HepG2 (cell line): ENCODE measurements at regions not wholly inside any gene's neighbourhood (a gene's known extent, or its start where the extent isn't known, plus 50 kb on each side); places are given as distances from the start of the nearest gene placed in this dataset.

Experiments
- ATAC-seq: fragments of 200-7000 bp; cut with Tn5 transposase; 3 replicates; pipeline ENCODE4 v1.9.1; 2020; ENCODE audit warnings: mild to moderate bottlenecking, moderate library complexity
- BruUV-seq: library from RNA; stranded (reverse); fragments of 400-500 nt; replicated peaks from 2 replicates; lab custom pipeline; 2021; lab: Mats Ljungman, UMichigan
- CTCF ChIA-PET: fragments of 300-600 bp; formaldehyde crosslinking; extraction: SDS; loops from one replicate; lab custom pipeline; 2021; ENCODE audit warnings: low total read pairs, inconsistent platforms, low intra/inter-chr PET ratio; lab: Yijun Ruan, JAX
- POLR2A ChIA-PET: fragments of 350-600 bp; sonication (Branson Sonifier 250); formaldehyde crosslinking; loops from one replicate; lab custom pipeline; 2020; ENCODE audit warnings: antibody characterized with exemption, inconsistent platforms; lab: Yijun Ruan, JAX
- DNase-seq: peaks from one replicate; pipeline ENCODE4 v3.0.0-alpha.2; 2015; ENCODE audit warnings: low spot score
- FAIRE-seq: peaks from 3 replicates; lab custom pipeline; 2011; peaks lifted over from hg19 to GRCh38; lab: Jason Lieb, UNC
- H2AFZ ChIP-seq: one replicate; pipeline ENCODE4 v1.6.1; 2011; ENCODE audit warnings: low read length, inconsistent platforms
- H3K27ac ChIP-seq: fragments of 300-600 bp; 3 replicates; pipeline ENCODE4 v1.8.0; 2011; ENCODE audit warnings: mixed run types, mild to moderate bottlenecking, mixed read lengths, low read length, inconsistent platforms; ENCODE audit not compliant: insufficient read depth; ENCODE audit errors: extremely low read length
- H3K27me3 ChIP-seq, 2 experiments: fragments of 200-600 bp in 1 of 2; 2 replicates in 1 of 2; 3 replicates in 1 of 2; pipeline versions ENCODE4 v1.6.0 to v1.8.0; 2011; ENCODE audit warnings: low read length in 2 of 2, mild to moderate bottlenecking in 2 of 2, moderate library complexity in 2 of 2, inconsistent platforms in 1 of 2; ENCODE audit not compliant: insufficient read depth in 2 of 2, control insufficient read depth in 1 of 2
- H3K36me3 ChIP-seq, 2 experiments: fragments of 200-600 bp in 1 of 2; replicated peaks in 1 of 2; 2 replicates in 1 of 2; 3 replicates in 1 of 2; pipeline versions ENCODE4 v1.5.1 to v1.8.0; 2011; ENCODE audit warnings: low read length in 2 of 2, inconsistent platforms in 1 of 2; ENCODE audit not compliant: insufficient read depth in 2 of 2, control insufficient read depth in 1 of 2
- H3K4me1 ChIP-seq: 2 replicates; pipeline ENCODE4 v1.5.1; 2012; ENCODE audit warnings: low read length, inconsistent platforms; ENCODE audit not compliant: insufficient read depth
- H3K4me2 ChIP-seq: 2 replicates; pipeline ENCODE4 v1.6.0; 2011; ENCODE audit warnings: low read depth, low read length, inconsistent platforms
- H3K4me3 ChIP-seq, 3 experiments: fragments of 200-600 bp in 1 of 3; sonication (generic), shearing (Covaris generic) in 1 of 3; replicated peaks in 1 of 3; 2 replicates each; pipeline ENCODE4 v1.5.1; 2011 to 2016; ENCODE audit warnings: low read length in 3 of 3, inconsistent platforms in 2 of 3, low read depth in 2 of 3, mild to moderate bottlenecking in 2 of 3, control low read depth in 1 of 3, mixed read lengths in 1 of 3; ENCODE audit not compliant: insufficient read depth in 1 of 3
- H3K79me2 ChIP-seq: one replicate; pipeline ENCODE4 v1.6.1; 2011; ENCODE audit warnings: low read length, inconsistent platforms; ENCODE audit not compliant: insufficient read depth
- H3K9ac ChIP-seq: 2 replicates; pipeline ENCODE4 v1.6.0; 2011; ENCODE audit warnings: mild to moderate bottlenecking, low read depth, low read length, inconsistent platforms; ENCODE audit not compliant: insufficient read depth
- H3K9me3 ChIP-seq: 2 replicates; pipeline ENCODE4 v1.5.1; 2012; ENCODE audit warnings: mild to moderate bottlenecking, low read length
- H4K20me1 ChIP-seq: 2 replicates; pipeline ENCODE4 v1.6.0; 2011; ENCODE audit warnings: inconsistent platforms, mild to moderate bottlenecking, low read length, moderate library complexity; ENCODE audit not compliant: insufficient read depth
- CBX2 ChIP-seq, 2 experiments: fragments of 200-600 bp in 1 of 2; sonication (generic); formaldehyde crosslinking in 1 of 2; IDR thresholded peaks; 2 replicates each; pipeline versions ENCODE4 v1.7.0 to v1.8.1; 2018 to 2022; ENCODE audit warnings: low read depth in 2 of 2, low read length in 1 of 2, mild to moderate bottlenecking in 1 of 2, missing genetic modification reagents in 1 of 2
- CEBPB ChIP-seq: IDR thresholded peaks from 2 replicates; pipeline ENCODE4 v1.6.1; 2011; ENCODE audit warnings: low read depth, low read length, improper control_type of control experiment, borderline replicate concordance
- ESRRA ChIP-seq: sonication (generic); formaldehyde crosslinking; IDR thresholded peaks from 2 replicates; pipeline ENCODE4 v1.5.1; 2020; ENCODE audit warnings: mild to moderate bottlenecking, low read depth, missing genetic modification reagents
- MAFK ChIP-seq, 2 experiments: IDR thresholded peaks in 1 of 2; conservative IDR thresholded peaks in 1 of 2; 2 replicates each; pipeline ENCODE4 v1.6.1; 2011; ENCODE audit warnings: improper control_type of control experiment in 2 of 2, low read length in 2 of 2
- ZNF160 ChIP-seq: sonication (generic); formaldehyde crosslinking; IDR thresholded peaks from 2 replicates; pipeline ENCODE4 v1.8.0; 2022; ENCODE audit warnings: mild to moderate bottlenecking, inconsistent platforms, missing genetic modification reagents
- ZNF337 ChIP-seq: sonication (generic); formaldehyde crosslinking; IDR thresholded peaks from 2 replicates; pipeline ENCODE4 v1.5.1; 2020; ENCODE audit warnings: missing genetic modification reagents, low read depth, mild to moderate bottlenecking, borderline replicate concordance
- ZNF34 ChIP-seq: sonication (generic); formaldehyde crosslinking; IDR thresholded peaks from 2 replicates; pipeline ENCODE4 v1.4.0; 2020; ENCODE audit warnings: mild to moderate bottlenecking, missing genetic modification reagents, borderline replicate concordance
- ZSCAN5A ChIP-seq: sonication (generic); formaldehyde crosslinking; IDR thresholded peaks from 2 replicates; pipeline ENCODE4 v1.8.0; 2022; ENCODE audit warnings: mild to moderate bottlenecking, missing genetic modification reagents, borderline replicate concordance
- WGBS: methylation state at CpG from one replicate; pipeline ENCODE4 v1.1.6; 2017; ENCODE audit warnings: low lambda C conversion rate; 5-methylcytosine and 5-hydroxymethylcytosine counted together
- in situ Hi-C: cut with HindIII; loops from 2 replicates; pipeline ENCODE4 v1.10.0; 2017; ENCODE audit warnings: low pct_unique_long_range_greater_than_20kb; ENCODE audit not compliant: extremely low pct_ligation_motif_present
- intact Hi-C: fragments of 100-400 bp; cut with micrococcal nuclease; formaldehyde crosslinking; loops from one replicate; pipeline ENCODE4 v1.10.0; 2022; ENCODE audit not compliant: unreplicated experiment
- TF ChIP-seq, protein P1 (sequence below): sonication (generic); formaldehyde crosslinking; IDR thresholded peaks from 2 replicates; pipeline ENCODE4 v1.4.0; 2020; ENCODE audit warnings: missing genetic modification reagents, mild to moderate bottlenecking, borderline replicate concordance
- TF ChIP-seq, protein P2 (sequence below): sonication (generic); formaldehyde crosslinking; IDR thresholded peaks from 2 replicates; pipeline ENCODE4 v1.4.0; 2020; ENCODE audit warnings: missing genetic modification reagents
- TF ChIP-seq, protein P3 (sequence below): sonication (generic); formaldehyde crosslinking; IDR thresholded peaks from 2 replicates; pipeline ENCODE4 v1.5.1; 2020; ENCODE audit warnings: mild to moderate bottlenecking, missing genetic modification reagents, moderate library complexity

DNA sequence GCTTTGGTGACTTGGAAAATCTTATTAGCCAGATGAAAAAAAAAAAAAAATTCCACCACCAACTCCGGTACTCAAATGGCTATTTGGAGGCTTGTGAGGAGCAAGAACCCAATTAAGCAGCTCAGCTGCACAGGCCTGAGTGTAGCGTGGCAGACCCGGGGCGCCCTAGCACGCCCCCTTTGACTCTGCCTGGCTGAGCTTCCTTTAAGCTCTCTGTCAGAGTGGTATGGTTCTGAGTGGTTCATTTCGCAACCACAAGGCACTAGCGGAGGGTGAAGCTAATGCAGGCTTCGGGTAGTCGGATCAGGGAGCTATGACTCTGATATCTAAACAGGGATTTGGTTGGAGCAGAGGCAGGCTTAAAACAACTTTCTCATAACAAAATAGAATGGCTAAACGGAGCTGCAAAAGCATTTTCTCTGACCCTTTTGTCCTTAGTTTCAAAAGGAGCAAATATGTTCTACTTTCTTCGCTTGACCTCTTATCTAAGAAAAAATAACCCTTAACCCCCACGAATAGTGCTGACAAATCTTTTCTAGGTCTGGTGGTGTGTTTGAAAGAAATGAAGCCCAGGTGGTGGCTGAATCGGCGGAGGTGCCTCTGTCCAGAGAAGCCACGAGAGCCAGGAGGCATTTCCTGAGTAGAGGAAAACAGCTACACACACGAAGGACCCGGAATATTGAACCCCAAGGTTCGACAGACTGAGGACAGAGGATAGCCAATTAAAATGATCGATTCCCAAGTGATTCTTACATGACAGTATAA, 285.4 kb upstream of the GLI3 start:
- Histone ChIP-seq H3K9me3 (peaks cover 61% of the 10 kb centered on the region), H3K36me3 (no peaks in the 10 kb centered on the region), H2AFZ (no peak overlapping the region), H3K4me2 (no peak overlapping the region), H4K20me1 (no peaks in the 10 kb centered on the region), H3K27ac (no peak overlapping the region), H3K27me3 (no peaks in the 10 kb centered on the region), H3K4me1 (no peaks in the 10 kb centered on the region), H3K9ac (no peak overlapping the region), H3K4me3 (no peak overlapping the region), H3K79me2 (no peaks in the 10 kb centered on the region)
- TF ChIP-seq ZNF337 (CRISPR knock-in tag) (no peak), ZNF34 (CRISPR knock-in tag) (no peak), ESRRA (CRISPR knock-in tag) (no peak), ZNF160 (CRISPR knock-in tag) (no peak), ZSCAN5A (no peak), CBX2 (IDR thresholded peaks at IDR 0.05; ENCODE audit: low read depth, low read length) (no peak), CBX2 (CRISPR knock-in tag; IDR thresholded peaks at IDR 0.05; ENCODE audit: low read depth) (no peak), MAFK (conservative IDR thresholded peaks at IDR 0.05 in 1 of 2, IDR thresholded peaks at IDR 0.05 in 1 of 2; ENCODE audit: low read length in 2 of 2) (0 out of 4 replicates have a peak, but pooled peaks of 1 of the 2 experiments have one; percentile 9), CEBPB (peak; percentile 51; the same call in 1 of the 2 replicates)
- TF ChIP-seq, protein P1, sequence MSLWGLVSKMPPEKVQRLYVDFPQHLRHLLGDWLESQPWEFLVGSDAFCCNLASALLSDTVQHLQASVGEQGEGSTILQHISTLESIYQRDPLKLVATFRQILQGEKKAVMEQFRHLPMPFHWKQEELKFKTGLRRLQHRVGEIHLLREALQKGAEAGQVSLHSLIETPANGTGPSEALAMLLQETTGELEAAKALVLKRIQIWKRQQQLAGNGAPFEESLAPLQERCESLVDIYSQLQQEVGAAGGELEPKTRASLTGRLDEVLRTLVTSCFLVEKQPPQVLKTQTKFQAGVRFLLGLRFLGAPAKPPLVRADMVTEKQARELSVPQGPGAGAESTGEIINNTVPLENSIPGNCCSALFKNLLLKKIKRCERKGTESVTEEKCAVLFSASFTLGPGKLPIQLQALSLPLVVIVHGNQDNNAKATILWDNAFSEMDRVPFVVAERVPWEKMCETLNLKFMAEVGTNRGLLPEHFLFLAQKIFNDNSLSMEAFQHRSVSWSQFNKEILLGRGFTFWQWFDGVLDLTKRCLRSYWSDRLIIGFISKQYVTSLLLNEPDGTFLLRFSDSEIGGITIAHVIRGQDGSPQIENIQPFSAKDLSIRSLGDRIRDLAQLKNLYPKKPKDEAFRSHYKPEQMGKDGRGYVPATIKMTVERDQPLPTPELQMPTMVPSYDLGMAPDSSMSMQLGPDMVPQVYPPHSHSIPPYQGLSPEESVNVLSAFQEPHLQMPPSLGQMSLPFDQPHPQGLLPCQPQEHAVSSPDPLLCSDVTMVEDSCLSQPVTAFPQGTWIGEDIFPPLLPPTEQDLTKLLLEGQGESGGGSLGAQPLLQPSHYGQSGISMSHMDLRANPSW (CRISPR knock-in tag), result no peak
- TF ChIP-seq, protein P2, sequence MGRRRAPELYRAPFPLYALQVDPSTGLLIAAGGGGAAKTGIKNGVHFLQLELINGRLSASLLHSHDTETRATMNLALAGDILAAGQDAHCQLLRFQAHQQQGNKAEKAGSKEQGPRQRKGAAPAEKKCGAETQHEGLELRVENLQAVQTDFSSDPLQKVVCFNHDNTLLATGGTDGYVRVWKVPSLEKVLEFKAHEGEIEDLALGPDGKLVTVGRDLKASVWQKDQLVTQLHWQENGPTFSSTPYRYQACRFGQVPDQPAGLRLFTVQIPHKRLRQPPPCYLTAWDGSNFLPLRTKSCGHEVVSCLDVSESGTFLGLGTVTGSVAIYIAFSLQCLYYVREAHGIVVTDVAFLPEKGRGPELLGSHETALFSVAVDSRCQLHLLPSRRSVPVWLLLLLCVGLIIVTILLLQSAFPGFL (CRISPR knock-in tag), result no peak
- TF ChIP-seq, protein P3, sequence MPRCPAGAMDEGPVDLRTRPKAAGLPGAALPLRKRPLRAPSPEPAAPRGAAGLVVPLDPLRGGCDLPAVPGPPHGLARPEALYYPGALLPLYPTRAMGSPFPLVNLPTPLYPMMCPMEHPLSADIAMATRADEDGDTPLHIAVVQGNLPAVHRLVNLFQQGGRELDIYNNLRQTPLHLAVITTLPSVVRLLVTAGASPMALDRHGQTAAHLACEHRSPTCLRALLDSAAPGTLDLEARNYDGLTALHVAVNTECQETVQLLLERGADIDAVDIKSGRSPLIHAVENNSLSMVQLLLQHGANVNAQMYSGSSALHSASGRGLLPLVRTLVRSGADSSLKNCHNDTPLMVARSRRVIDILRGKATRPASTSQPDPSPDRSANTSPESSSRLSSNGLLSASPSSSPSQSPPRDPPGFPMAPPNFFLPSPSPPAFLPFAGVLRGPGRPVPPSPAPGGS (CRISPR knock-in tag), result no peak
- no peak for FAIRE-seq
- ChIA-PET POLR2A (no interaction called here), CTCF (no interaction called here)
- 3% methylated on average over 17 of the region's 19 CpGs for WGBS
- in situ Hi-C loops (no loop called here), intact Hi-C loops (no loop called here)
- ATAC-seq, result peak; percentile 71
- no TSS peak for BruUV-seq
- DNase-seq, result no peak
